Upper lobe of left lung (tissue), 4 donors: ENCODE measurements at regions not wholly inside any gene's neighbourhood (a gene's known extent, or its start where the extent isn't known, plus 50 kb on each side); places are given as distances from the start of the nearest gene placed in this dataset.

Experiments used
- POLR2AphosphoS5 ChIP-seq, 2 donors: sonication (generic); formaldehyde crosslinking; IDR thresholded peaks; one replicate each; pipeline ENCODE4 v1.5.1; 2017; ENCODE audit warnings: antibody characterized with exemption in 2 of 2
- TF ChIP-seq, protein P1 (sequence below), 6 experiments: fragments of 450-650 bp in 4 of 6; fragments of 200-600 bp in 2 of 6; sonication (generic) in 2 of 6; IDR thresholded peaks; one replicate each; pipeline ENCODE4 v1.5.1; 2016 to 2019; ENCODE audit warnings: antibody characterized with exemption in 6 of 6

DNA sequence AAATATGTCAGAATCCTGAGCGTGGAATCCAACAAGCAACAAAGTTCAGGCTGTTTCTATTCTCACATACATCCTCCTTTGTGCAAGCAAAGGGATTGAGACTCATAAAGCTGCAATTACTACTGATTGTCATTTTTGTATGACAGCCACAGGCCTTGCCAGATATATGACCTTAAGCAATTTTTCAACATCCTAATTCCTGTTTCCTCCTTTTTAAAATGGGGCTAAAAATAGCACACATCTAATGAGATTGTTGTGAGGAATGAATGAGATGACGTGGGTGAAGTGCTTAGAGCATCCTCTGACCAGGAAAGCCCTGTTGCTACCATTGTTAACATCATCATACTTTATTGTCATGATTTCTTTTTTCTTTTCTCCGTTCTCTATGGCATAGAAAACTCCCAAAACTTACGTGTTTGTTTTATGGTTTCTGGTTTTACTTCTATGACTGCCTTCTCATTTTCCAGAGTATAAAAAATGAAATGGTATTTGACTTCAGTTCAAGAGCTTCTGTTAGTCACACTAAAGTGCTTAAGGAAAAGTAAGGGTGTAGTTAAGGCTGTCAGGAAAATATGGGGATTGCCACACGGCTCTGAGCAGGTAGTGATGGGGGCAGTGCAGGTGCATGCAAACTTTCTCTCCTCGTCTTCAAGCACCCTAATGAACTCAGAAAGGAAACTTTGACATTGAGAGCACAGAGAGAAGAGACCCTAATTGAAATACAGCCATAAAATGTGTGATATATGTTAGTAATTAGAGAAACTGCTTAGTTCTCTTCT lies 590.6 kb upstream of the NETO1 start:
- TF ChIP-seq, protein P1, sequence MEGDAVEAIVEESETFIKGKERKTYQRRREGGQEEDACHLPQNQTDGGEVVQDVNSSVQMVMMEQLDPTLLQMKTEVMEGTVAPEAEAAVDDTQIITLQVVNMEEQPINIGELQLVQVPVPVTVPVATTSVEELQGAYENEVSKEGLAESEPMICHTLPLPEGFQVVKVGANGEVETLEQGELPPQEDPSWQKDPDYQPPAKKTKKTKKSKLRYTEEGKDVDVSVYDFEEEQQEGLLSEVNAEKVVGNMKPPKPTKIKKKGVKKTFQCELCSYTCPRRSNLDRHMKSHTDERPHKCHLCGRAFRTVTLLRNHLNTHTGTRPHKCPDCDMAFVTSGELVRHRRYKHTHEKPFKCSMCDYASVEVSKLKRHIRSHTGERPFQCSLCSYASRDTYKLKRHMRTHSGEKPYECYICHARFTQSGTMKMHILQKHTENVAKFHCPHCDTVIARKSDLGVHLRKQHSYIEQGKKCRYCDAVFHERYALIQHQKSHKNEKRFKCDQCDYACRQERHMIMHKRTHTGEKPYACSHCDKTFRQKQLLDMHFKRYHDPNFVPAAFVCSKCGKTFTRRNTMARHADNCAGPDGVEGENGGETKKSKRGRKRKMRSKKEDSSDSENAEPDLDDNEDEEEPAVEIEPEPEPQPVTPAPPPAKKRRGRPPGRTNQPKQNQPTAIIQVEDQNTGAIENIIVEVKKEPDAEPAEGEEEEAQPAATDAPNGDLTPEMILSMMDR (IDR thresholded peaks at IDR 0.05): no peak
- no peak for TF ChIP-seq POLR2AphosphoS5 (IDR thresholded peaks at IDR 0.05)
